ENCODE measurements at regions not wholly inside any gene's neighbourhood (a gene's known extent, or its start where the extent isn't known, plus 50 kb on each side); places are given as distances from the start of the nearest gene placed in this dataset.

DNA sequence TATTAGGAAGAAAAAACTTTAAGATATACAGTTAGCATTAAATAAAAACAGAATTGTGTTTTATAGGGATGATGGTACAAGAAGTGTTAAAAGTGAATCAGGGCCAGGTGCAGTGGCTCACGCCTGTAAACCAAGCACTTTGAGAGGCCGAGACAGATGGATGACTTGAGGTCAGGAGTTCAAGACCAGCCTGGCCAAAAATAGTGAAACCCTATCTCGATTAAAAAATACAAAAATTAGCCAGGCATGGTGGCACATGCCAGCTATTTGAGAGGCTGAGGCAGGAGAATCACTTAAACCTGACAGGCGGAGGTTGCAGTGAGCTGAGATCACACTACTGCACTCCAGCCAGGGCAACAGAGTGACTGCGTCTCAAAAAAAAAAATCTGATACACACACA, 282.9 kb upstream of the ATP10B start:
- 68 to 73% (median 71%) methylated on average over 5 of the region's 5 CpGs for WGBS, 5 donors
- Histone ChIP-seq H3K27ac (no peak overlapping the region), H3K36me3 (no peaks in the 10 kb centered on the region), H3K4me1 (no peaks in the 10 kb centered on the region), H3K27me3 (no peaks in the 10 kb centered on the region), H3K9me3 (no peaks in the 10 kb centered on the region), H3K4me3 (no peak overlapping the region)
- DNase-seq, result no peak
- intact Hi-C loops (cut with DNase I; ENCODE audit: low total_unique reads), result no loop called here
- TF ChIP-seq, protein P1, sequence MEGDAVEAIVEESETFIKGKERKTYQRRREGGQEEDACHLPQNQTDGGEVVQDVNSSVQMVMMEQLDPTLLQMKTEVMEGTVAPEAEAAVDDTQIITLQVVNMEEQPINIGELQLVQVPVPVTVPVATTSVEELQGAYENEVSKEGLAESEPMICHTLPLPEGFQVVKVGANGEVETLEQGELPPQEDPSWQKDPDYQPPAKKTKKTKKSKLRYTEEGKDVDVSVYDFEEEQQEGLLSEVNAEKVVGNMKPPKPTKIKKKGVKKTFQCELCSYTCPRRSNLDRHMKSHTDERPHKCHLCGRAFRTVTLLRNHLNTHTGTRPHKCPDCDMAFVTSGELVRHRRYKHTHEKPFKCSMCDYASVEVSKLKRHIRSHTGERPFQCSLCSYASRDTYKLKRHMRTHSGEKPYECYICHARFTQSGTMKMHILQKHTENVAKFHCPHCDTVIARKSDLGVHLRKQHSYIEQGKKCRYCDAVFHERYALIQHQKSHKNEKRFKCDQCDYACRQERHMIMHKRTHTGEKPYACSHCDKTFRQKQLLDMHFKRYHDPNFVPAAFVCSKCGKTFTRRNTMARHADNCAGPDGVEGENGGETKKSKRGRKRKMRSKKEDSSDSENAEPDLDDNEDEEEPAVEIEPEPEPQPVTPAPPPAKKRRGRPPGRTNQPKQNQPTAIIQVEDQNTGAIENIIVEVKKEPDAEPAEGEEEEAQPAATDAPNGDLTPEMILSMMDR (IDR thresholded peaks at IDR 0.05), result no peak

DNA sequence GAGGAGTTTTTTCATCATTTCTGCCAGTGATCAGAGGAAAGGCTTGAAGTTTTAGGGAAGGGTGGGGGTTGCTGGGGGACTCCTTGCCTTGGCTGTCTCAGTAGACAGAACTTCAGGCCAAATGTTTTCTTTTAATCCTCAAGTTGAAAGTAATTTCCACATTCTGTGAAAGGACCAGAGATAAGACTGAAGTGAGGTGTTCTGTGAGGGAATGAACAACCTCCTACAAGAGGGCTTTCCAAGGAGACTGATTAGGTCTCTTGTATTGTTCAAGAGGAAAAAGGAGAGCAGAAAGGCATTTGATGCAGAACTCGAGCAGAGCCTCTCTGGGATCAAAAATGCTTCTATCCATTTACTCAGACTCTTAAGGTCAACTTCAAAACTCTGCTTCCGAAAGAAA, 282.1 kb upstream of the ATP10B start:
- no peak overlapping the region for H3K4me3 ChIP-seq
- peak in 1 of 2 donors; percentile 5 for DNase-seq
- H3K36me3 ChIP-seq, result no peaks in the 10 kb centered on the region
- no peaks in the 10 kb centered on the region for H3K27me3 ChIP-seq
- WGBS, 5 donors, result 25 to 52% (median 41%) methylated on average over 2 of the region's 2 CpGs
- H3K27ac ChIP-seq, result no peak overlapping the region
- H3K9me3 ChIP-seq, result peaks cover 0 to 4% (median 0%) of the 10 kb centered on the region in 4 donors
- no peaks in the 10 kb centered on the region for H3K4me1 ChIP-seq
- TF ChIP-seq EP300 (IDR thresholded peaks at IDR 0.05) (no peak), POLR2A (IDR thresholded peaks at IDR 0.05) (no peak), POLR2AphosphoS5 (IDR thresholded peaks at IDR 0.05) (no peak)
- TF ChIP-seq, protein P1 (IDR thresholded peaks at IDR 0.05), result no peak
- intact Hi-C loops (cut with DNase I; ENCODE audit: low total_unique reads), result no loop called here

DNA sequence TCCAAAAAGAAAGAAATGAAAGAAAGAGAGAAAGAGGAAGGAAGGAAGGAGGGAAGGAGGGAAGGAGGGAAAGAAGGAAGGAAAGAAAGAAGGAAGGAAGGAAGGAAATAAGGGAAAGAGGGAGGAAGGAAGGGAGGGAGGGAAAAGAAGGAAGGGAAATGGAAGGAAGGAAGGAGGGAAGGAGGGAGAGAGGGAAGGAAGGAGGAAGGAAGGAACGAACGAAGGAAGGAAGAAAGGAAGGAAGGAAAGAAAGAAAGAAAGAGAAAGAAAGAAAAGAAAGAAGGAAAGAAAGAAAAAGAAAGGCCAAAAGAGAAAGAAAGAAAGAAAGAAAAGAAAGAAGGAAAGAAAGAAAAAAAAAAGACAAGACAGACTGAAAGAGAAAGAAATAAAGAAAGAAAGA, 263.9 kb upstream of the ATP10B start:
- TF ChIP-seq POLR2A (IDR thresholded peaks at IDR 0.05) (no peak), POLR2AphosphoS5 (IDR thresholded peaks at IDR 0.05) (no peak), EP300 (IDR thresholded peaks at IDR 0.05) (no peak)
- TF ChIP-seq, protein P1 (IDR thresholded peaks at IDR 0.05), result no peak
- Histone ChIP-seq H3K9me3 (no peaks in the 10 kb centered on the region), H3K27ac (no peak overlapping the region), H3K36me3 (no peaks in the 10 kb centered on the region), H3K4me1 (no peaks in the 10 kb centered on the region), H3K27me3 (no peaks in the 10 kb centered on the region), H3K4me3 (no peak overlapping the region)
- WGBS, 5 donors, result 80 to 95% (median 86%) methylated on average over 1 to 2 of the region's 2 CpGs
- DNase-seq, result no peak
- intact Hi-C loops (cut with DNase I; ENCODE audit: low total_unique reads), result no loop called here

DNA sequence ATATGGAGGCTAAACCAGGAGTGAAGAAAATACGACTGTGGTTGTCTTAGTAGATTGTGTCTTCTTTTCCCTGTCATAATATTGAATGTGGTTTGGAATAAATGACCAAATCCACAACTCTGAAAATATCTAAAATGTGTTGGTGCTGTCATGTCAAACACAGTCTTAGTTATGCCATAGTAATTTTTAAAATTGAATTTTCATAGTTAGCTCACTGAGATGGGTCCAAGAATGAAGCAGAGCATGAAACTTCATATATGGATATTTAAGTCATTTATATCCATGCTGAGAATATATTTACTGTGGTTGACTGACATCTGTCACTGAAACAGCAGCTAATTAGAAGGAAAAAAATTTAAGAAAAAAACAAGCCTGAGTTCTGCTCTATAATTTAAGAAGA, 260.4 kb upstream of the ATP10B start:
- Histone ChIP-seq H3K4me1 (no peaks in the 10 kb centered on the region), H3K36me3 (no peaks in the 10 kb centered on the region), H3K9me3 (no peaks in the 10 kb centered on the region), H3K4me3 (no peak overlapping the region), H3K27ac (no peak overlapping the region), H3K27me3 (no peaks in the 10 kb centered on the region)
- 68 to 88% (median 84%) methylated on average over 1 of the region's 1 CpG for WGBS, 5 donors
- no peak for DNase-seq
- TF ChIP-seq, protein P1 (IDR thresholded peaks at IDR 0.05), result no peak
- no peak for TF ChIP-seq POLR2AphosphoS5 (IDR thresholded peaks at IDR 0.05)
- no peak for TF ChIP-seq EP300 (IDR thresholded peaks at IDR 0.05)
- TF ChIP-seq POLR2A (IDR thresholded peaks at IDR 0.05), result no peak
- intact Hi-C loops (cut with DNase I; ENCODE audit: low total_unique reads), result no loop called here
